ENCODE measurements at regions not wholly inside any gene's neighbourhood (a gene's known extent, or its start where the extent isn't known, plus 50 kb on each side); places are given as distances from the start of the nearest gene placed in this dataset.

DNA sequence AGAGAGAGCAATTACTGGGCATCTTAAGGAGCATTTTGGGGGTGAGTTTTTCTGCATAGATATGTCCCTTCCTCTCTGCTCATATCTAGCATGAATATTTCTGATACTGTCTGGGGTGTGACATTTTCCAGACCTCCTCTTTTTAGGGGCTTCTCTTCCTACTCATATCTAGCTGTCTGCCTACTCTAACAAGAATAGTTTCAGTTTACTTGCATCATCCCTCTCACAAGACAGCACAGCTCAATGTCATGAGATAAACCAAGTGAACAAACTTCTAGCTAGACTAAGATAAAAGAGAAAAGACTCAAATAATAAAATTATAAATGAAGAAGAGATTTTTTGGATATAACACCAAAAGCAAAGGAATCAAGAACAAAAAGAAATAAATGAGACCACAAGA, 419.5 kb upstream of the SORCS1 start:
- no peak overlapping the region for H3K4me2 ChIP-seq
- H3K4me3 ChIP-seq: no peak overlapping the region
- no peak for ATAC-seq

More for the DNA sequence above, 419.5 kb upstream of the SORCS1 start:
- DNase-seq (ENCODE audit: low spot score): no peak
- Histone ChIP-seq H2AFZ (no peak overlapping the region; the same call in 1 of the 2 replicates), H3F3A (replicated peaks; ENCODE audit: low read depth) (no peaks in the 10 kb centered on the region), H3K79me2 (replicated peaks; ENCODE audit: insufficient read depth) (no peaks in the 10 kb centered on the region), H3K36me3 (ENCODE audit: insufficient read depth) (0 out of 2 replicates have a peak, but pooled peaks cover 4% of the 10 kb centered on the region), H4K20me1 (replicated peaks; ENCODE audit: insufficient read depth) (no peaks in the 10 kb centered on the region), H3K9me2 (ENCODE audit: insufficient read depth) (peaks cover 8% of the 10 kb centered on the region; the same call in 1 of the 2 replicates), H3K4me1 (ENCODE audit: insufficient read depth) (peaks cover 9% of the 10 kb centered on the region; the same call in 1 of the 2 replicates), H3K27me3 (ENCODE audit: insufficient read depth) (no peaks in the 10 kb centered on the region), H3K27ac (ENCODE audit: low read depth) (no peak overlapping the region)
- H3K9me3 Mint-ChIP-seq: peaks cover 28% of the 10 kb centered on the region
- peaks cover 30% of the 10 kb centered on the region for H3K36me3 Mint-ChIP-seq (ENCODE audit: low read depth)
- TF ChIP-seq, protein P1, sequence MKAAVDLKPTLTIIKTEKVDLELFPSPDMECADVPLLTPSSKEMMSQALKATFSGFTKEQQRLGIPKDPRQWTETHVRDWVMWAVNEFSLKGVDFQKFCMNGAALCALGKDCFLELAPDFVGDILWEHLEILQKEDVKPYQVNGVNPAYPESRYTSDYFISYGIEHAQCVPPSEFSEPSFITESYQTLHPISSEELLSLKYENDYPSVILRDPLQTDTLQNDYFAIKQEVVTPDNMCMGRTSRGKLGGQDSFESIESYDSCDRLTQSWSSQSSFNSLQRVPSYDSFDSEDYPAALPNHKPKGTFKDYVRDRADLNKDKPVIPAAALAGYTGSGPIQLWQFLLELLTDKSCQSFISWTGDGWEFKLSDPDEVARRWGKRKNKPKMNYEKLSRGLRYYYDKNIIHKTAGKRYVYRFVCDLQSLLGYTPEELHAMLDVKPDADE (IDR thresholded peaks at IDR 0.05): no peak
- TF ChIP-seq, protein P2, sequence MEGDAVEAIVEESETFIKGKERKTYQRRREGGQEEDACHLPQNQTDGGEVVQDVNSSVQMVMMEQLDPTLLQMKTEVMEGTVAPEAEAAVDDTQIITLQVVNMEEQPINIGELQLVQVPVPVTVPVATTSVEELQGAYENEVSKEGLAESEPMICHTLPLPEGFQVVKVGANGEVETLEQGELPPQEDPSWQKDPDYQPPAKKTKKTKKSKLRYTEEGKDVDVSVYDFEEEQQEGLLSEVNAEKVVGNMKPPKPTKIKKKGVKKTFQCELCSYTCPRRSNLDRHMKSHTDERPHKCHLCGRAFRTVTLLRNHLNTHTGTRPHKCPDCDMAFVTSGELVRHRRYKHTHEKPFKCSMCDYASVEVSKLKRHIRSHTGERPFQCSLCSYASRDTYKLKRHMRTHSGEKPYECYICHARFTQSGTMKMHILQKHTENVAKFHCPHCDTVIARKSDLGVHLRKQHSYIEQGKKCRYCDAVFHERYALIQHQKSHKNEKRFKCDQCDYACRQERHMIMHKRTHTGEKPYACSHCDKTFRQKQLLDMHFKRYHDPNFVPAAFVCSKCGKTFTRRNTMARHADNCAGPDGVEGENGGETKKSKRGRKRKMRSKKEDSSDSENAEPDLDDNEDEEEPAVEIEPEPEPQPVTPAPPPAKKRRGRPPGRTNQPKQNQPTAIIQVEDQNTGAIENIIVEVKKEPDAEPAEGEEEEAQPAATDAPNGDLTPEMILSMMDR (conservative IDR thresholded peaks at IDR 0.05; ENCODE audit: low read depth in 2 of 2): no peak
- TF ChIP-seq REST (IDR thresholded peaks at IDR 0.05; ENCODE audit: unreplicated experiment) (no peak), ZNF331 (CRISPR knock-in tag; IDR thresholded peaks at IDR 0.05; ENCODE audit: low read depth) (no peak), POLR2AphosphoS5 (IDR thresholded peaks at IDR 0.05; ENCODE audit: low read depth) (no peak), ZNF114 (CRISPR knock-in tag; IDR thresholded peaks at IDR 0.05) (no peak), ZNF462 (CRISPR knock-in tag; IDR thresholded peaks at IDR 0.05) (no peak), EZH2phosphoT487 (IDR thresholded peaks at IDR 0.05; ENCODE audit: unreplicated experiment) (no peak), STAT1 (IDR thresholded peaks at IDR 0.05; ENCODE audit: unreplicated experiment) (no peak), CREB1 (CRISPR knock-in tag; IDR thresholded peaks at IDR 0.05; ENCODE audit: low read depth) (no peak), JUNB (IDR thresholded peaks at IDR 0.05; ENCODE audit: unreplicated experiment) (no peak), NANOG (IDR thresholded peaks at IDR 0.05; ENCODE audit: borderline replicate concordance) (no peak), EZH2 (IDR thresholded peaks at IDR 0.05; ENCODE audit: low read depth, unreplicated experiment) (no peak)
- H3K4me3 Mint-ChIP-seq: no peak overlapping the region
- peaks cover 13% of the 10 kb centered on the region for H3K4me1 Mint-ChIP-seq
- peaks cover 3% of the 10 kb centered on the region for H3K27me3 Mint-ChIP-seq (ENCODE audit: insufficient read depth, low read depth, poor library complexity)
- no peak overlapping the region for H3K27ac Mint-ChIP-seq

All from GM23338 (cell line).